ENCODE measurements at regions not wholly inside any gene's neighbourhood (a gene's known extent, or its start where the extent isn't known, plus 50 kb on each side); places are given as distances from the start of the nearest gene placed in this dataset.

DNA sequence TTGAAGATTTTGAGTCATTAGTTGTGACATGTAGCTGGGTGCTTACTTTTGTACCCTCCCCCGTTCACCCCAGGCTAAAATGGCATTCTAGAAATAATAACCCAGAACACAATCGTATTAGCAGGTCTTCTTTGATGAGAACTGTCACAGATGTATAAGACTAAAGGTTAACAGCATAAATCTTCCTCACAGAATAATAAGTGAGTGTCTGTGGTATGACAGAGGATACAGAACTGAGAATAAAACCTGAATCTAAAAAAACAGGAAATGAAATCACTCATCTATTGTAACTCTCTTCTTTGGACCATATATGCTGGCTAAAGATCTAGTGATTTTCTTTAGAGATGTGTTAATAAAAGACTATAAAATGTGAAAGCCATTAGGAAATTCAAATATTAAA, 746.6 kb downstream of the LRFN5 start:
- TF ChIP-seq, protein P1, sequence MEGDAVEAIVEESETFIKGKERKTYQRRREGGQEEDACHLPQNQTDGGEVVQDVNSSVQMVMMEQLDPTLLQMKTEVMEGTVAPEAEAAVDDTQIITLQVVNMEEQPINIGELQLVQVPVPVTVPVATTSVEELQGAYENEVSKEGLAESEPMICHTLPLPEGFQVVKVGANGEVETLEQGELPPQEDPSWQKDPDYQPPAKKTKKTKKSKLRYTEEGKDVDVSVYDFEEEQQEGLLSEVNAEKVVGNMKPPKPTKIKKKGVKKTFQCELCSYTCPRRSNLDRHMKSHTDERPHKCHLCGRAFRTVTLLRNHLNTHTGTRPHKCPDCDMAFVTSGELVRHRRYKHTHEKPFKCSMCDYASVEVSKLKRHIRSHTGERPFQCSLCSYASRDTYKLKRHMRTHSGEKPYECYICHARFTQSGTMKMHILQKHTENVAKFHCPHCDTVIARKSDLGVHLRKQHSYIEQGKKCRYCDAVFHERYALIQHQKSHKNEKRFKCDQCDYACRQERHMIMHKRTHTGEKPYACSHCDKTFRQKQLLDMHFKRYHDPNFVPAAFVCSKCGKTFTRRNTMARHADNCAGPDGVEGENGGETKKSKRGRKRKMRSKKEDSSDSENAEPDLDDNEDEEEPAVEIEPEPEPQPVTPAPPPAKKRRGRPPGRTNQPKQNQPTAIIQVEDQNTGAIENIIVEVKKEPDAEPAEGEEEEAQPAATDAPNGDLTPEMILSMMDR (IDR thresholded peaks at IDR 0.05), result no peak
- FAIRE-seq, result no peak
- intact Hi-C loops (cut with DNase I), result no loop called here
- Histone ChIP-seq H3K9me3 (no peaks in the 10 kb centered on the region), H3K4me1 (no peaks in the 10 kb centered on the region), H3K4me3 (no peak overlapping the region), H3K27ac (no peak overlapping the region), H3K36me3 (no peaks in the 10 kb centered on the region), H3K27me3 (no peaks in the 10 kb centered on the region)
- ATAC-seq, result no peak
- WGBS, 2 donors, result 36 to 40% methylated on average over 2 of the region's 2 CpGs
- no peak for DNase-seq

DNA sequence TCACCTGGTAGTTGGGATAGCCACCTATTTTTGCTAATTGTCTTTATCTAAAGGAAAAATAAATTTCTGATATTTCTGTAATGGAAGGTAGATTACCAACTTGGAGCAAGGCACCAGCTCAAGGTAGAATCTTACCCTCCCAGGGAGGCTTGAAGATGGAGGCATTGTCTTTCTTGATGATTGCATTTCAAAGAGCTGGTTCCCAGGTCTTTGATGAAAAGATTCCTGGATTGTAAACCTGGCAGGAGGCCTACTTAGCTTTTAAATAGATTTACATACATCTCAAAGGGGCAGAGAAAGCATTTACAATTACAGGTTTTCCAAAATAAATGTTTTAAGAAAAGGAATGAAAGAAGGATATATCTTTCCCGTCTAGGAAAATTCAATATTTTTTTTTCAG, 729.2 kb downstream of the LRFN5 start:
- Histone ChIP-seq H3K9me3 (no peaks in the 10 kb centered on the region), H3K27ac (no peak overlapping the region), H3K4me1 (no peaks in the 10 kb centered on the region), H3K4me3 (no peak overlapping the region), H3K27me3 (no peaks in the 10 kb centered on the region), H3K36me3 (no peaks in the 10 kb centered on the region)
- DNase-seq (no peak), ATAC-seq (no peak), FAIRE-seq (no peak)
- intact Hi-C loops (cut with DNase I), result no loop called here
- 13 to 31% methylated on average over 1 of the region's 1 CpG for WGBS, 2 donors
- TF ChIP-seq, protein P1 (IDR thresholded peaks at IDR 0.05), result no peak

GRCh38 chr14:42334931-42335330, 728.3 kb downstream of the LRFN5 start:
- H3K9me3 ChIP-seq, result no peaks in the 10 kb centered on the region
- intact Hi-C loops (cut with DNase I), result no loop called here
- H3K36me3 ChIP-seq, result no peaks in the 10 kb centered on the region
- FAIRE-seq (no peak), DNase-seq (no peak), ATAC-seq (no peak)
- no peaks in the 10 kb centered on the region for H3K4me1 ChIP-seq
- no peak overlapping the region for H3K4me3 ChIP-seq
- TF ChIP-seq, protein P1 (IDR thresholded peaks at IDR 0.05), result no peak
- H3K27me3 ChIP-seq, result no peaks in the 10 kb centered on the region
- H3K27ac ChIP-seq, result no peak overlapping the region
- 17 to 27% methylated on average over 2 of the region's 2 CpGs for WGBS, 2 donors

DNA sequence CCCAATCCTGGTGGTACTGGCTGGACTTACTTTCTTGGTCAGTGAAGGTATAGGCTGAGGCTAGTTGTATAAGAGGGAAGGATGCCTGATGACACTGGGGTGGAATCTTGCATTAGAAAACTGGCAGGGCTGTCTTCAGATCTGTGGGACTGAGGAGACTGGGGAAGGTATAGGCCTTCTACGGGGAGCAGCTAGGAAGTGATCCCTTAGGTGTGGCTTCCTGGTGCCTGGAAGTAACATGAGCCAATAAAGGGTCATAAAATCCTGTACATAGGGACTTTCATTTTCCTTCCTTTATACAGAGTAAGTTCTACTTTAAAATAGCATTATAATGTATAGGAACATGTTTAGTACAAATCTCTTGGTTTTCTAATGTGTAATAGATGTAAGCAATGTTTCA, 716.8 kb downstream of the LRFN5 start:
- intact Hi-C loops (cut with DNase I), result no loop called here
- H3K4me1 ChIP-seq, result no peaks in the 10 kb centered on the region
- 34 to 50% methylated on average over 1 of the region's 1 CpG for WGBS, 2 donors
- ATAC-seq, result no peak
- no peaks in the 10 kb centered on the region for H3K36me3 ChIP-seq
- DNase-seq, result no peak
- H3K27me3 ChIP-seq, result no peaks in the 10 kb centered on the region
- FAIRE-seq, result no peak
- no peaks in the 10 kb centered on the region for H3K9me3 ChIP-seq
- H3K27ac ChIP-seq, result no peak overlapping the region
- H3K4me3 ChIP-seq, result no peak overlapping the region
- TF ChIP-seq, protein P1 (IDR thresholded peaks at IDR 0.05), result no peak

DNA sequence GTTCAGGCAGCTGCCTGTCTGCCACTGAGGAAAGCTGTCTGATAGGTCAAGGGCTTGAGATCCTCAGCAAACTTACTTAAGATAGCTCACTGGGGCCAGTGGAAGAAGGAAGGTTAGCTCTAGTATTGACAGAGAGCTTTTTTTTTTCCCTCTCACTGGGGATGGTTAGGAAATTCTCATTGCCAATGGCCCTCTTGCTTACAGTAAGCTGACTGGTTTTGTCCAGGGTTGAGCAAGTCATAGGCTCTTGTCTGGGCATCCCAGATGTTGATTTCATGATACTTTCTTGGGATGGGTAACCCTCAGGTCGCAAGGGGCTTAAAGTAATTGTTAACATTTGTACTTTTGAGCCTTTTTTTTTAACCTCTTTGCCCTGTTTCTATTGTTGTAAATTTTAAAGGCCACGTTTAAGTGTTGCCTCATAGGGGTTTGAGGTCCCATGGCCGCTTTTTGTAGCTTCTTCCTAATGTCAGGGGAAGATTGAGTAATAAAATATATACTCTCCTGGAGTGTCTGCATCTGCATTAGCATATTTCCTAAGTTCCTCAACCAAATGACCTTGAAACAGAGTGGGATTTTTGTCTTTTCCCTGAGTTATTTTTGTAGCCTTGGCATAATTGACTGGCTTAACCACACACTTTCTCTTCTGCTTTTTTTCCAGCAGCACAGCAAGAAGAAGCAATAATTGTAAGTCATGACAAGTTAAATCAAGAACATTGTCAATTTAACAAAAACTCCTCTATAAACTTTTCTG, 716.0 kb downstream of the LRFN5 start:
- FAIRE-seq, result no peak
- intact Hi-C loops (cut with DNase I), result no loop called here
- TF ChIP-seq, protein P1 (IDR thresholded peaks at IDR 0.05), result no peak
- Histone ChIP-seq H3K4me1 (no peaks in the 10 kb centered on the region), H3K36me3 (no peaks in the 10 kb centered on the region), H3K4me3 (no peak overlapping the region), H3K27ac (no peak overlapping the region), H3K27me3 (no peaks in the 10 kb centered on the region), H3K9me3 (no peaks in the 10 kb centered on the region)
- peak in 2 of 4 donors; percentile 22 to 44 for ATAC-seq
- no peak for DNase-seq
- 44 to 55% methylated on average over 3 of the region's 3 CpGs for WGBS, 2 donors

Measured in pancreas (tissue), 10 donors.